ENCODE measurements at regions not wholly inside any gene's neighbourhood (a gene's known extent, or its start where the extent isn't known, plus 50 kb on each side); places are given as distances from the start of the nearest gene placed in this dataset.

- H3K4me3 ChIP-seq (replicated peaks in 1 of 3; ENCODE audit: low read depth in 2 of 3, low read length in 3 of 3) = no peak overlapping the region
- no peak overlapping the region for H2AFZ ChIP-seq (ENCODE audit: insufficient read depth, low read depth, low read length, poor library complexity, severe bottlenecking)
- no peak overlapping the region for H3K4me2 ChIP-seq (replicated peaks; ENCODE audit: extremely low read depth, low read length, poor library complexity, severe bottlenecking)
- H3K4me1 ChIP-seq (ENCODE audit: control insufficient read depth in 1 of 2, insufficient read depth in 2 of 2, low read length in 2 of 2) = no peaks in the 10 kb centered on the region
- Mint-ChIP-seq H3K9me3 (peaks cover 0 to 2% (median 0%) of the 10 kb centered on the region in 7 donors), H3K36me3 (no peaks in the 10 kb centered on the region), H3K27me3 (ENCODE audit: low read depth in 3 of 3) (peaks cover 31 to 47% (median 42%) of the 10 kb centered on the region in 3 donors), H3K4me1 (peaks cover 4% of the 10 kb centered on the region), H3K4me3 (peak overlapping the region in 1 of 2 donors; percentile 22), H3K27ac (no peak overlapping the region)
- peaks cover 10 to 17% of the 10 kb centered on the region in 2 donors for H3K27me3 ChIP-seq (ENCODE audit: control insufficient read depth in 2 of 2, insufficient read depth in 2 of 2, low read length in 2 of 2)
- H4K20me1 ChIP-seq (ENCODE audit: insufficient read depth, low read length) = no peaks in the 10 kb centered on the region
- H3K27ac ChIP-seq (ENCODE audit: low read depth in 1 of 2, low read length in 2 of 2) = no peak overlapping the region
- intact Hi-C loops (cut with micrococcal nuclease) = no loop called here
- no peaks in the 10 kb centered on the region for H3K9me3 ChIP-seq (replicated peaks in 1 of 2; ENCODE audit: control insufficient read depth in 1 of 2, insufficient read depth in 1 of 2, low read length in 2 of 2)
- TF ChIP-seq CTCF (IDR thresholded peaks at IDR 0.05) = no peak
- WGBS (ENCODE audit: insufficient coverage) = 0% methylated on average over 1 of the region's 4 CpGs
- DNase-seq = no peak
- no peak overlapping the region for H3K9ac ChIP-seq (ENCODE audit: insufficient read depth, low read length, poor library complexity, severe bottlenecking)
- no peaks in the 10 kb centered on the region for H3K79me2 ChIP-seq (ENCODE audit: insufficient read depth, low read length)
- no peaks in the 10 kb centered on the region for H3K36me3 ChIP-seq (replicated peaks in 1 of 2; ENCODE audit: control insufficient read depth in 1 of 2, insufficient read depth in 2 of 2, low read length in 2 of 2)
Measured at GRCh38 chr9:38138276-38138675, 69.2 kb upstream of the SHB start.

- Mint-ChIP-seq H3K4me1 (peaks cover 4% of the 10 kb centered on the region), H3K36me3 (no peaks in the 10 kb centered on the region), H3K9me3 (peaks cover 0 to 2% (median 0%) of the 10 kb centered on the region in 7 donors), H3K27ac (no peak overlapping the region), H3K27me3 (ENCODE audit: low read depth in 3 of 3) (peaks cover 30 to 51% (median 39%) of the 10 kb centered on the region in 3 donors), H3K4me3 (no peak overlapping the region)
- Histone ChIP-seq H2AFZ (ENCODE audit: insufficient read depth, low read depth, low read length, poor library complexity, severe bottlenecking) (no peak overlapping the region), H3K79me2 (ENCODE audit: insufficient read depth, low read length) (no peaks in the 10 kb centered on the region), H3K4me3 (replicated peaks in 1 of 3; ENCODE audit: low read depth in 2 of 3, low read length in 3 of 3) (no peak overlapping the region), H3K4me1 (ENCODE audit: control insufficient read depth in 1 of 2, insufficient read depth in 2 of 2, low read length in 2 of 2) (no peaks in the 10 kb centered on the region), H3K9me3 (replicated peaks in 1 of 2; ENCODE audit: control insufficient read depth in 1 of 2, insufficient read depth in 1 of 2, low read length in 2 of 2) (no peaks in the 10 kb centered on the region), H3K27me3 (ENCODE audit: control insufficient read depth in 2 of 2, insufficient read depth in 2 of 2, low read length in 2 of 2) (peaks cover 10 to 14% of the 10 kb centered on the region in 2 donors), H4K20me1 (ENCODE audit: insufficient read depth, low read length) (no peaks in the 10 kb centered on the region), H3K4me2 (replicated peaks; ENCODE audit: extremely low read depth, low read length, poor library complexity, severe bottlenecking) (no peak overlapping the region), H3K27ac (ENCODE audit: low read depth in 1 of 2, low read length in 2 of 2) (no peak overlapping the region), H3K9ac (ENCODE audit: insufficient read depth, low read length, poor library complexity, severe bottlenecking) (no peak overlapping the region), H3K36me3 (replicated peaks in 1 of 2; ENCODE audit: control insufficient read depth in 1 of 2, insufficient read depth in 2 of 2, low read length in 2 of 2) (no peaks in the 10 kb centered on the region)
- no peak for DNase-seq
- WGBS (ENCODE audit: insufficient coverage) = 71% methylated on average over 4 of the region's 5 CpGs
- intact Hi-C loops (cut with micrococcal nuclease) = no loop called here
- TF ChIP-seq CTCF (IDR thresholded peaks at IDR 0.05) = no peak
Measured at GRCh38 chr9:38137342-38137741, 68.3 kb upstream of the SHB start.

Measured in CD14-positive monocyte (primary cell).